ENCODE measurements at regions not wholly inside any gene's neighbourhood (a gene's known extent, or its start where the extent isn't known, plus 50 kb on each side); places are given as distances from the start of the nearest gene placed in this dataset.

DNA sequence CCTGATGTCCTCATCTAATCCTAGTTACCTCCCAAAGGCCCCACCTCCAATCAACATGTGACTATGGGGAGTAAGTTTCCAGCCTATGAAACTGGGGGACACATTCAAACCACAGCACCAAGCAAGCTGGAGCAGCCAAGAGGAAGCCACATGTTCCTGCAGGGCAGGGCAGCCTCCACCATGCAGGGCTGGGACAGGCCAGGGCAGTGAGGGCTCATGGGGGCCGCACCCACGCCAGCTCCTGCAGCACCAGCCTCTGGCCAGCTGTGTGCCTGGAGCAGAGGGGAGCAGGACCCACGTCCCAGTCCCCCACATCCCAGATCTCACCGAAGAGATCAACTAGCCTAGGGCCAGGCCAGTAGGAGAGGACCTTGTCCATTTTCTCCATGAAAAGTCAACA lies 85.9 kb upstream of the INSIG1 start:
- no peak for DNase-seq
- no peak overlapping the region for H3K27ac ChIP-seq
- H3K36me3 ChIP-seq, result no peaks in the 10 kb centered on the region
- peaks cover 0 to 12% (median 3%) of the 10 kb centered on the region in 4 donors for H3K4me1 ChIP-seq
- TF ChIP-seq POLR2AphosphoS5 (IDR thresholded peaks at IDR 0.05) (no peak), POLR2A (IDR thresholded peaks at IDR 0.05) (no peak), EP300 (IDR thresholded peaks at IDR 0.05) (no peak)
- TF ChIP-seq, protein P1, sequence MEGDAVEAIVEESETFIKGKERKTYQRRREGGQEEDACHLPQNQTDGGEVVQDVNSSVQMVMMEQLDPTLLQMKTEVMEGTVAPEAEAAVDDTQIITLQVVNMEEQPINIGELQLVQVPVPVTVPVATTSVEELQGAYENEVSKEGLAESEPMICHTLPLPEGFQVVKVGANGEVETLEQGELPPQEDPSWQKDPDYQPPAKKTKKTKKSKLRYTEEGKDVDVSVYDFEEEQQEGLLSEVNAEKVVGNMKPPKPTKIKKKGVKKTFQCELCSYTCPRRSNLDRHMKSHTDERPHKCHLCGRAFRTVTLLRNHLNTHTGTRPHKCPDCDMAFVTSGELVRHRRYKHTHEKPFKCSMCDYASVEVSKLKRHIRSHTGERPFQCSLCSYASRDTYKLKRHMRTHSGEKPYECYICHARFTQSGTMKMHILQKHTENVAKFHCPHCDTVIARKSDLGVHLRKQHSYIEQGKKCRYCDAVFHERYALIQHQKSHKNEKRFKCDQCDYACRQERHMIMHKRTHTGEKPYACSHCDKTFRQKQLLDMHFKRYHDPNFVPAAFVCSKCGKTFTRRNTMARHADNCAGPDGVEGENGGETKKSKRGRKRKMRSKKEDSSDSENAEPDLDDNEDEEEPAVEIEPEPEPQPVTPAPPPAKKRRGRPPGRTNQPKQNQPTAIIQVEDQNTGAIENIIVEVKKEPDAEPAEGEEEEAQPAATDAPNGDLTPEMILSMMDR (IDR thresholded peaks at IDR 0.05), result no peak
- WGBS, 5 donors, result 88 to 100% (median 94%) methylated on average over 4 of the region's 4 CpGs
- intact Hi-C loops (cut with DNase I; ENCODE audit: low total_unique reads), result no loop called here
- H3K27me3 ChIP-seq, result peaks cover 0 to 69% (median 12%) of the 10 kb centered on the region in 3 donors
- no peak overlapping the region for H3K4me3 ChIP-seq
- no peaks in the 10 kb centered on the region for H3K9me3 ChIP-seq

DNA sequence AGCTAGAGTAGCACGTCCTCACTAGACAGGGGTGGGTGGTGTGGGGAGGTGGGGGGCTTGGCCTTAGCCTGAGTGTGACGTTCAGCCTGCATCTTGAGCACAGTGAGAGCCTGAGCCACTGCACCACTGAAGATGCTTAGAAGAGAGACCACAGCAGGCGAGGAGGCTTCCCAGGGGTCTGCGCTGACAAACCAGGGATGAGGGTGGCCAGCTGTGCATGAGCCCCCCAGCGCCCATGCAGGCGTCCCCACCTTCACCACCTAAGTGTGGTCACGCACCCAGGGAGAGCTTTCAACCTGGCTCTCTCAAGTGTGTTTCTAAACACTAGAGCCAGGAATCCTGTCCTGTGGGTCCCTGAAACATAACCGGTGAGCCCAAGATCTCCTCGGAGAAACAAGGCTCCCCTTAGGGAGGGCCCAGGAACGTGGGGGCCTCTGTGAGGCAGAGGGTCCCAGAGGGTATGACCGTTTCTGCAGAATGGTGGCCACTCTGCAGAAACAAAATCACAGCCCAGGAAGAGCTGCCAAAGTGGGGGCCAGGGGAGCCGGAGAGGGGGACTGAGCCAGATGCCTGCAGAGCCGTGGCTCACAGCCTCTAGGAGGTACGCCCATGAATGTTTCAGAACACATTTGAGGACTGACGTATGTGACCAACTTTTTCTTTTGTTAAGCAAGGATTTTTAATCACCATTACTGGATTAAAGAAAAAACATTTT lies 85.2 kb upstream of the INSIG1 start:
- H3K27ac ChIP-seq, result no peak overlapping the region
- H3K4me1 ChIP-seq, result peaks cover 0 to 12% (median 3%) of the 10 kb centered on the region in 4 donors
- no peak for DNase-seq
- no peaks in the 10 kb centered on the region for H3K36me3 ChIP-seq
- TF ChIP-seq EP300 (IDR thresholded peaks at IDR 0.05), result no peak
- TF ChIP-seq, protein P1 (IDR thresholded peaks at IDR 0.05), result no peak
- TF ChIP-seq POLR2AphosphoS5 (IDR thresholded peaks at IDR 0.05), result no peak
- no peak for TF ChIP-seq POLR2A (IDR thresholded peaks at IDR 0.05)
- H3K9me3 ChIP-seq, result no peaks in the 10 kb centered on the region
- intact Hi-C loops (cut with DNase I; ENCODE audit: low total_unique reads), result no loop called here
- H3K27me3 ChIP-seq, result peaks cover 0 to 75% (median 12%) of the 10 kb centered on the region in 3 donors
- 77 to 86% (median 80%) methylated on average over 15 of the region's 15 CpGs for whole genome bisulfite sequencing, 5 donors
- no peak overlapping the region for H3K4me3 ChIP-seq

DNA sequence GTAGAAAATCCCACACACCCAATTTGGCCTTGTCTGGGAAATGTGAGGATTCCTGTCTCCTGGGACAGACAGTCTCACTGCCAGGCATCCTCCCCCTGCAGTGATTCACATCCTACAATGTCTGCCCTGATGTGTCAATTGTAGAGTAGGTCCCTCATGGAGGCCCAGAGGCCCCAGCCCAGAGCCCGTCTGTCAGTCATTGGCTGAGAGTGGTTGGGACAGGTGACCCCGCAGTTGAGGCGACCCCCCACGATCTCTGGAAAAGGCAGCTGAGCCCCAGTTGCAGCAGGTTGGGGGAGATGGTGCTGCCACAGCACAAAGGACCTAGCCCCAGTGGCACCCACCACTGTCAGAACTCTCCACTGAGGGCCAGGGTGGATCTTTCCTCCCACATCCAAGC lies 84.3 kb upstream of the INSIG1 start:
- Histone ChIP-seq H3K4me3 (no peak overlapping the region), H3K27ac (no peak overlapping the region), H3K27me3 (peaks cover 0 to 79% (median 12%) of the 10 kb centered on the region in 3 donors), H3K4me1 (peaks cover 0 to 12% (median 3%) of the 10 kb centered on the region in 4 donors), H3K36me3 (no peaks in the 10 kb centered on the region), H3K9me3 (no peaks in the 10 kb centered on the region)
- TF ChIP-seq EP300 (IDR thresholded peaks at IDR 0.05), result no peak
- TF ChIP-seq, protein P1 (IDR thresholded peaks at IDR 0.05), result no peak
- no peak for TF ChIP-seq POLR2A (IDR thresholded peaks at IDR 0.05)
- no peak for TF ChIP-seq POLR2AphosphoS5 (IDR thresholded peaks at IDR 0.05)
- WGBS, 5 donors, result 80 to 96% (median 91%) methylated on average over 4 of the region's 4 CpGs
- DNase-seq, result no peak
- intact Hi-C loops (cut with DNase I; ENCODE audit: low total_unique reads), result no loop called here

DNA sequence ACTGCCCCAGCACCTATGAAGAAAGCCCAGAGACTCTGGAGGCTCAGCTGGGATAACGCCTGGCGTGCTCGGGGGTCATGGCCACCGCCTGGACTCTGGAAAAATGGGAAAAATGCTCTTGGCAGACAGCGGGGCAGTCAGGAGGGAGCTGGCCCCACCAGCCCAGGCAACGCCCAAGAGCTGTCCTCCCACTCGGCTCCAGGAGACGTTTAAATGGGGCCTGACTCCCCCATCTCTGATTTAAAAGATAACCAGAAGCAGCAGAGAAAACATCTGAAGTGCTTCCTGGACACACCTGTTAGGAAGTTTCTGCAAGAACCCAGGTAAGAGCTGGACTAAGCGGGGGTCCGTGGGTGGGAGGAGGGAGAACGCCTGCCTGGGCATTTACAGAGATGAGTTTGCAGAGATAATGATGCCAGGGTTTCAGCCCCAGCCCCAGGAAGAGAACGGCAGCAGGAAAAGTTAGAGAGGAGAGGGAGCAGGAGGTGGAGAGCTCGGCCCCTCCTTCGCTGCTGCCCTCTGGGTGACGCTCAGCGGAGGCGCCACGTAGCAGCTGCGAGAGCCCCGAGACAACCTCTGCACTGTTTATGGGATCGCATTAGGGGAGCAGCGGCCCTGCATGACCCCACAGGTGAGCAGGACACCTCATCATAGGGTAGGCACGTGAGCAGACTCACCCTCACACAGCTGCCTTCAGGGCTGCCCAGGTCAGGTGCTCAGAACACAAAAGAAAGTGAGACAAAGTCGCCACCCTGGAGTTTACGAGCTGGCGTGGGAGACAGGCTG lies 83.5 kb upstream of the INSIG1 start:
- H3K27ac ChIP-seq, result peak overlapping the region in 2 of 5 donors; percentile 7 to 52
- DNase-seq, result peak in 1 of 2 donors; percentile 81
- no peaks in the 10 kb centered on the region for H3K9me3 ChIP-seq
- H3K4me1 ChIP-seq, result peaks cover 0 to 12% (median 3%) of the 10 kb centered on the region in 4 donors
- H3K27me3 ChIP-seq, result peaks cover 0 to 87% (median 16%) of the 10 kb centered on the region in 3 donors
- intact Hi-C loops (cut with DNase I; ENCODE audit: low total_unique reads), result no loop called here
- TF ChIP-seq POLR2AphosphoS5 (IDR thresholded peaks at IDR 0.05) (no peak), EP300 (IDR thresholded peaks at IDR 0.05) (no peak), POLR2A (IDR thresholded peaks at IDR 0.05) (no peak)
- TF ChIP-seq, protein P1 (IDR thresholded peaks at IDR 0.05), result no peak
- peak overlapping the region; percentile 30 to 41 (median 36) for H3K4me3 ChIP-seq
- 22 to 35% (median 30%) methylated on average over 22 to 26 of the region's 26 CpGs for WGBS, 5 donors
- no peaks in the 10 kb centered on the region for H3K36me3 ChIP-seq
